Thyroid gland (tissue), 4 donors: ENCODE measurements at regions not wholly inside any gene's neighbourhood (a gene's known extent, or its start where the extent isn't known, plus 50 kb on each side); places are given as distances from the start of the nearest gene placed in this dataset.

ENCODE experiments used
- POLR2A ChIP-seq, 2 donors: fragments of 450-650 bp; IDR thresholded peaks; one replicate each; pipeline ENCODE4 v1.6.1; 2017; ENCODE audit warnings: antibody characterized with exemption in 2 of 2, mild to moderate bottlenecking in 2 of 2, moderate library complexity in 1 of 2
- TF ChIP-seq, protein P1 (sequence below), 6 experiments: fragments of 200-600 bp in 3 of 6; fragments of 450-650 bp in 3 of 6; sonication (generic) in 3 of 6; IDR thresholded peaks; one replicate each; pipeline ENCODE4 v1.5.1; 2016 to 2019; ENCODE audit warnings: antibody characterized with exemption in 6 of 6, mild to moderate bottlenecking in 2 of 6, inconsistent platforms in 1 of 6, moderate library complexity in 1 of 6

DNA sequence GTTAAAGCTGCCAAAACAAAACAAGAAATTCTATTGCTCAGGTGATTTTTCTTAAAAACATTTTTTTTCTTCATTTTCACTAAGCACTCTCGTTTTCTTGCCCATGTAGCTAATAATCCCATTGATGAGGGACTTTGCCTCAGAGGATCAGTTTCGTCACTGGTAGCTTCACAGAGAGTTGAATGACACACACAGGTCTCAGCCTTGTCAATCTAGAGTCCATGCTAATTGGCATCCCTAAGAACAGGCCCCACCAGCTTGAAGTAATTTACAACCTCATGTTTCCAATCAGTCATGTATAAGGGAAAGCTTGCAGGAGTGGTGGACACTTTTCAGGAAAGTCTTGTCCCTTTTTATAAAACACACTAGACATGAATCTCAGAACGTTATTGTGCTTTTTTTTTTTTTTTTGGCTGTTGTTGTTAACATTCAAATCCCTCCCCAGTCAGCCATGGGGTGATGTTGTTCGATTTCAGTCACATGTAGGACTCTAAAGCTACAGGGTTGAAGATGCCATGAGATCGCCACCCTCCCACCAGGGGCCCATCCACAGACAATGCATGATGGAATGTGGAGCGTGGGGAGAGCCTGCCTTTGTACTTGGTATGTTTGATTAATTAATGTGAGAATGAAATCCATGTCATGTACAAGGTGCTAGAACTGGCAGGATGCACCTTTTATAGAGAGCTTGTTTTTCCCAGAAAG, 232.4 kb upstream of the FZD8 start:
- TF ChIP-seq, protein P1, sequence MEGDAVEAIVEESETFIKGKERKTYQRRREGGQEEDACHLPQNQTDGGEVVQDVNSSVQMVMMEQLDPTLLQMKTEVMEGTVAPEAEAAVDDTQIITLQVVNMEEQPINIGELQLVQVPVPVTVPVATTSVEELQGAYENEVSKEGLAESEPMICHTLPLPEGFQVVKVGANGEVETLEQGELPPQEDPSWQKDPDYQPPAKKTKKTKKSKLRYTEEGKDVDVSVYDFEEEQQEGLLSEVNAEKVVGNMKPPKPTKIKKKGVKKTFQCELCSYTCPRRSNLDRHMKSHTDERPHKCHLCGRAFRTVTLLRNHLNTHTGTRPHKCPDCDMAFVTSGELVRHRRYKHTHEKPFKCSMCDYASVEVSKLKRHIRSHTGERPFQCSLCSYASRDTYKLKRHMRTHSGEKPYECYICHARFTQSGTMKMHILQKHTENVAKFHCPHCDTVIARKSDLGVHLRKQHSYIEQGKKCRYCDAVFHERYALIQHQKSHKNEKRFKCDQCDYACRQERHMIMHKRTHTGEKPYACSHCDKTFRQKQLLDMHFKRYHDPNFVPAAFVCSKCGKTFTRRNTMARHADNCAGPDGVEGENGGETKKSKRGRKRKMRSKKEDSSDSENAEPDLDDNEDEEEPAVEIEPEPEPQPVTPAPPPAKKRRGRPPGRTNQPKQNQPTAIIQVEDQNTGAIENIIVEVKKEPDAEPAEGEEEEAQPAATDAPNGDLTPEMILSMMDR (IDR thresholded peaks at IDR 0.05): no peak
- TF ChIP-seq POLR2A (IDR thresholded peaks at IDR 0.05): no peak
